GM12878 (cell line): ENCODE measurements at regions not wholly inside any gene's neighbourhood (a gene's known extent, or its start where the extent isn't known, plus 50 kb on each side); places are given as distances from the start of the nearest gene placed in this dataset.

Experiments
- ATAC-seq: fragments of 200-7000 bp; cut with Tn5 transposase; 3 replicates; pipeline ENCODE4 v1.9.1; 2020; ENCODE audit warnings: mild to moderate bottlenecking, moderate library complexity
- BruUV-seq: library from RNA; stranded (reverse); fragments of 400-500 nt; replicated peaks from 2 replicates; lab custom pipeline; 2021; lab: Mats Ljungman, UMichigan
- CTCF ChIA-PET: fragments of 300-600 bp; sonication (Branson Sonifier 250); formaldehyde crosslinking; extraction: SDS; loops from one replicate; lab custom pipeline; 2021; ENCODE audit warnings: inconsistent platforms; lab: Yijun Ruan, JAX
- POLR2A ChIA-PET: fragments of 350-600 bp; formaldehyde crosslinking; extraction: SDS; loops from one replicate; lab custom pipeline; 2021; ENCODE audit warnings: inconsistent platforms; lab: Charles Lee
- RAD21 ChIA-PET: fragments of 300-600 bp; sonication (Branson Sonifier 250); formaldehyde crosslinking; loops from one replicate; lab custom pipeline; 2023; ENCODE audit warnings: antibody characterized with exemption; ENCODE audit not compliant: unreplicated experiment; lab: Charles Lee
- SMC1A ChIA-PET: fragments of 300-600 bp; sonication (Branson Sonifier 250); formaldehyde crosslinking; loops from one replicate; lab custom pipeline; 2023; ENCODE audit not compliant: unreplicated experiment, uncharacterized antibody; lab: Charles Lee
- DNase-seq: peaks from one replicate; pipeline ENCODE4 v3.0.0-alpha.2; 2011; ENCODE audit warnings: low read depth, low spot score
- FAIRE-seq: peaks from 3 replicates; lab custom pipeline; 2011; peaks lifted over from hg19 to GRCh38; lab: Jason Lieb, UNC
- H2AFZ ChIP-seq: 2 replicates; pipeline ENCODE4 v1.6.0; 2011; ENCODE audit warnings: low read depth, low read length, control low read depth; ENCODE audit not compliant: control insufficient read depth
- H3K27ac ChIP-seq: 2 replicates; pipeline ENCODE4 v1.5.1; 2011; ENCODE audit warnings: control low read depth; ENCODE audit not compliant: control insufficient read depth, insufficient read depth
- H3K27me3 ChIP-seq, 2 experiments: replicated peaks in 1 of 2; 2 replicates each; pipeline versions ENCODE4 v1.6.0 to v1.6.1; 2011; ENCODE audit warnings: low read length in 1 of 2; ENCODE audit not compliant: control insufficient read depth in 2 of 2, insufficient read depth in 2 of 2
- H3K36me3 ChIP-seq, 2 experiments: 2 replicates each; pipeline ENCODE4 v1.5.1; 2011; ENCODE audit warnings: low read length in 1 of 2; ENCODE audit not compliant: control insufficient read depth in 2 of 2, insufficient read depth in 2 of 2
- H3K4me1 ChIP-seq: 2 replicates; pipeline ENCODE4 v1.6.1; 2011; ENCODE audit warnings: mild to moderate bottlenecking, low read length, moderate library complexity, mixed read lengths; ENCODE audit not compliant: control insufficient read depth, insufficient read depth
- H3K4me2 ChIP-seq: 2 replicates; pipeline ENCODE4 v1.6.0; 2011; ENCODE audit warnings: control low read depth; ENCODE audit not compliant: control insufficient read depth, insufficient read depth
- H3K4me3 ChIP-seq: fragments of 200-600 bp; sonication (generic); 2 replicates; pipeline ENCODE4 v1.5.1; 2016
- H3K79me2 ChIP-seq: 2 replicates; pipeline ENCODE4 v1.6.0; 2011; ENCODE audit warnings: low read length; ENCODE audit not compliant: control insufficient read depth, insufficient read depth
- H3K9ac ChIP-seq: 2 replicates; pipeline ENCODE4 v1.8.0; 2011; ENCODE audit warnings: low read length, control low read depth, mixed read lengths; ENCODE audit not compliant: control insufficient read depth, insufficient read depth
- H3K9me3 ChIP-seq: replicated peaks from 3 replicates; pipeline ENCODE4 v1.5.1; 2011; ENCODE audit warnings: mild to moderate bottlenecking, low read length; ENCODE audit not compliant: control insufficient read depth, insufficient read depth
- H4K20me1 ChIP-seq: 2 replicates; pipeline ENCODE4 v1.6.0; 2011; ENCODE audit not compliant: control insufficient read depth, insufficient read depth
- PAX5 ChIP-seq: IDR thresholded peaks from 2 replicates; pipeline ENCODE4 v1.6.1; 2011; ENCODE audit warnings: low read depth, low read length, borderline replicate concordance
- RELA ChIP-seq: fragments of 450-650 bp; IDR thresholded peaks from 2 replicates; pipeline ENCODE4 v1.8.0; 2014; ENCODE audit warnings: borderline replicate concordance; ENCODE audit not compliant: partially characterized antibody
- STAT1 ChIP-seq: fragments of 450-650 bp; conservative IDR thresholded peaks from 2 replicates; pipeline ENCODE4 v1.6.1; 2014; ENCODE audit warnings: antibody characterized with exemption, mild to moderate bottlenecking
- YY1 ChIP-seq: IDR thresholded peaks from 2 replicates; pipeline ENCODE4 v1.6.1; 2011; ENCODE audit warnings: low read depth, mild to moderate bottlenecking, low read length
- WGBS: methylation state at CpG from one replicate; pipeline ENCODE4 v1.1.6; 2016; ENCODE audit warnings: low lambda C conversion rate; ENCODE audit not compliant: insufficient replicate concordance, insufficient coverage; ENCODE audit errors: missing lambda C conversion rate; 5-methylcytosine and 5-hydroxymethylcytosine counted together
- in situ Hi-C: fragments of 300-500 bp; cut with MboI; formaldehyde crosslinking; loops from 9 replicates; pipeline ENCODE4 v1.14.3; 2018; ENCODE audit warnings: mixed read lengths
- intact Hi-C: fragments of 100-400 bp; cut with micrococcal nuclease; formaldehyde crosslinking; loops from one replicate; pipeline ENCODE4 v1.14.2; 2022; ENCODE audit not compliant: unreplicated experiment
- TF ChIP-seq, protein P1 (sequence below): fragments of 450-650 bp; IDR thresholded peaks from 2 replicates; pipeline ENCODE4 v1.6.1; 2017; ENCODE audit warnings: borderline replicate concordance
- TF ChIP-seq, protein P2 (sequence below): fragments of 450-650 bp; IDR thresholded peaks from 2 replicates; pipeline ENCODE4 v1.6.1; 2016; ENCODE audit warnings: mild to moderate bottlenecking

DNA sequence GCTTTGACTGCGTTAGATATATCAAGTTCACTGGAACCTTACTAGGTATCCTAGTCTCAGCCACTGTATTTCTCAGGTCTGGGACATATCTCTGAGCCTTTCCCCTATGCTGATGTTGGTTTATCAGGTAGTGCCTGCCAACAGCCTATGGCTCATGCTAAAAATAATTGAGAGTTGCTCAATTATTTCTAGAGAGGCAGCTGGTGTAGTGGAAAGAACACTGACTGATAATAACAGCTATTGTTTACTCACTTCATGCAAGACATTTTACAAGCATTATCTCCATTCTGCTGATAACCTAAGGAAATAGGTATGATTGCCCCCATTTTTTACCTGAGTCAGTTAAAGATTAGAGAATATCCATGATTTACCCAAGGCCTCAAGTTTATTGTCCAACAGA, 231.4 kb downstream of the LRRN1 start:
- no peak for FAIRE-seq
- CTCF ChIA-PET, result interaction anchor here (1.2 kb wide), 1 partner anchor 831 kb away, joined by 3 read pairs; no protein-coding TSS in a partner anchor

More for the DNA sequence above, 231.4 kb downstream of the LRRN1 start:
- intact Hi-C loops, result no loop called here
- Histone ChIP-seq H3K79me2 (no peaks in the 10 kb centered on the region), H4K20me1 (no peaks in the 10 kb centered on the region), H3K27ac (no peak overlapping the region), H3K4me1 (no peaks in the 10 kb centered on the region), H3K4me2 (no peak overlapping the region), H3K36me3 (no peaks in the 10 kb centered on the region), H3K9ac (no peak overlapping the region), H3K4me3 (no peak overlapping the region), H3K27me3 (no peaks in the 10 kb centered on the region), H2AFZ (no peak overlapping the region), H3K9me3 (no peaks in the 10 kb centered on the region)
- RAD21 ChIA-PET, result interaction anchor here (1.5 kb wide), 1 partner anchor 32 kb away, joined by 3 read pairs; no protein-coding TSS in a partner anchor
- TF ChIP-seq STAT1 (no peak), RELA (no peak), PAX5 (no peak), YY1 (no peak)
- TF ChIP-seq, protein P1, sequence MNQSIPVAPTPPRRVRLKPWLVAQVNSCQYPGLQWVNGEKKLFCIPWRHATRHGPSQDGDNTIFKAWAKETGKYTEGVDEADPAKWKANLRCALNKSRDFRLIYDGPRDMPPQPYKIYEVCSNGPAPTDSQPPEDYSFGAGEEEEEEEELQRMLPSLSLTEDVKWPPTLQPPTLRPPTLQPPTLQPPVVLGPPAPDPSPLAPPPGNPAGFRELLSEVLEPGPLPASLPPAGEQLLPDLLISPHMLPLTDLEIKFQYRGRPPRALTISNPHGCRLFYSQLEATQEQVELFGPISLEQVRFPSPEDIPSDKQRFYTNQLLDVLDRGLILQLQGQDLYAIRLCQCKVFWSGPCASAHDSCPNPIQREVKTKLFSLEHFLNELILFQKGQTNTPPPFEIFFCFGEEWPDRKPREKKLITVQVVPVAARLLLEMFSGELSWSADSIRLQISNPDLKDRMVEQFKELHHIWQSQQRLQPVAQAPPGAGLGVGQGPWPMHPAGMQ, result no peak
- TF ChIP-seq, protein P2, sequence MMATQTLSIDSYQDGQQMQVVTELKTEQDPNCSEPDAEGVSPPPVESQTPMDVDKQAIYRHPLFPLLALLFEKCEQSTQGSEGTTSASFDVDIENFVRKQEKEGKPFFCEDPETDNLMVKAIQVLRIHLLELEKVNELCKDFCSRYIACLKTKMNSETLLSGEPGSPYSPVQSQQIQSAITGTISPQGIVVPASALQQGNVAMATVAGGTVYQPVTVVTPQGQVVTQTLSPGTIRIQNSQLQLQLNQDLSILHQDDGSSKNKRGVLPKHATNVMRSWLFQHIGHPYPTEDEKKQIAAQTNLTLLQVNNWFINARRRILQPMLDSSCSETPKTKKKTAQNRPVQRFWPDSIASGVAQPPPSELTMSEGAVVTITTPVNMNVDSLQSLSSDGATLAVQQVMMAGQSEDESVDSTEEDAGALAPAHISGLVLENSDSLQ, result no peak
- DNase-seq, result no peak
- ATAC-seq, result no peak
- SMC1A ChIA-PET, result interaction anchor here (0.8 to 0.9 kb wide), 2 partner anchors 11 to 14 kb away, joined by 3 read pairs; no protein-coding TSS in a partner anchor
- POLR2A ChIA-PET, result no interaction called here
- in situ Hi-C loops, result no loop called here
- 50% methylated on average over 1 of the region's 1 CpG for WGBS
- no TSS peak for BruUV-seq
